H9 (cell line): ENCODE measurements at regions not wholly inside any gene's neighbourhood (a gene's known extent, or its start where the extent isn't known, plus 50 kb on each side); places are given as distances from the start of the nearest gene placed in this dataset.
"Not testable (repeated sequence)": the region's sequence is repeated elsewhere in the genome, so short reads cannot be mapped to it uniquely, and the experiment has no call there.

Experiments
- DNase-seq: peaks from one replicate; pipeline ENCODE4 v3.0.0-alpha.2; 2017
- H2AFZ ChIP-seq: one replicate; pipeline ENCODE4 v1.6.1; 2013; ENCODE audit warnings: mild to moderate bottlenecking, low read length, control low read depth, moderate library complexity
- H2AK5ac ChIP-seq: 2 replicates; pipeline ENCODE4 v1.6.1; 2013; ENCODE audit warnings: low read length, control low read depth, mixed read lengths; ENCODE audit not compliant: insufficient read length
- H2BK120ac ChIP-seq: one replicate; pipeline ENCODE4 v1.6.1; 2013; ENCODE audit warnings: low read depth, mild to moderate bottlenecking, low read length, control low read depth, inconsistent platforms; ENCODE audit not compliant: poor library complexity, severe bottlenecking
- H2BK12ac ChIP-seq: 2 replicates; pipeline ENCODE4 v1.6.1; 2013; ENCODE audit warnings: low read length, control low read depth, mixed read lengths, low read depth; ENCODE audit not compliant: insufficient read length
- H2BK15ac ChIP-seq: 2 replicates; pipeline ENCODE4 v1.6.1; 2013; ENCODE audit warnings: low read depth, low read length, control low read depth
- H2BK20ac ChIP-seq: one replicate; pipeline ENCODE4 v1.6.1; 2013; ENCODE audit warnings: low read depth, mild to moderate bottlenecking, low read length, control low read depth, inconsistent platforms; ENCODE audit not compliant: poor library complexity, severe bottlenecking
- H2BK5ac ChIP-seq: 2 replicates; pipeline ENCODE4 v1.6.1; 2013; ENCODE audit warnings: low read length, control low read depth, mixed read lengths; ENCODE audit not compliant: insufficient read length
- H3K14ac ChIP-seq: 2 replicates; pipeline ENCODE4 v1.6.1; 2013; ENCODE audit warnings: low read length, control low read depth; ENCODE audit not compliant: insufficient read depth
- H3K18ac ChIP-seq: 2 replicates; pipeline ENCODE4 v1.6.1; 2013; ENCODE audit warnings: low read depth, mild to moderate bottlenecking, mixed read lengths, low read length, control low read depth; ENCODE audit not compliant: insufficient read length
- H3K23ac ChIP-seq: 2 replicates; pipeline ENCODE4 v1.6.1; 2013; ENCODE audit warnings: low read length, control low read depth, mixed read lengths, low read depth; ENCODE audit not compliant: insufficient read length
- H3K23me2 ChIP-seq: 2 replicates; pipeline ENCODE4 v1.6.1; 2013; ENCODE audit warnings: low read depth, mild to moderate bottlenecking, mixed read lengths, low read length, control low read depth; ENCODE audit not compliant: insufficient read length, poor library complexity, severe bottlenecking
- H3K27ac ChIP-seq: 2 replicates; pipeline ENCODE4 v1.5.1; 2013; ENCODE audit warnings: low read length, control low read depth, mixed read lengths, low read depth; ENCODE audit not compliant: insufficient read length
- H3K27me3 ChIP-seq: 2 replicates; pipeline ENCODE4 v1.6.1; 2013; ENCODE audit warnings: low read length, control low read depth, inconsistent platforms; ENCODE audit not compliant: insufficient read depth
- H3K4ac ChIP-seq: 2 replicates; pipeline ENCODE4 v1.6.1; 2013; ENCODE audit warnings: low read depth, mild to moderate bottlenecking, control low read depth, inconsistent platforms, low read length, moderate library complexity
- H3K4me1 ChIP-seq: 2 replicates; pipeline ENCODE4 v1.6.1; 2013; ENCODE audit warnings: low read length, control low read depth, inconsistent platforms; ENCODE audit not compliant: insufficient read depth
- H3K4me2 ChIP-seq: 2 replicates; pipeline ENCODE4 v1.6.1; 2013; ENCODE audit warnings: low read length, control low read depth, mixed read lengths; ENCODE audit not compliant: insufficient read length, insufficient read depth
- H3K56ac ChIP-seq: 2 replicates; pipeline ENCODE4 v1.6.1; 2013; ENCODE audit warnings: low read depth, mild to moderate bottlenecking, mixed read lengths, low read length, control low read depth; ENCODE audit not compliant: insufficient read length
- H3K79me1 ChIP-seq: 2 replicates; pipeline ENCODE4 v1.6.1; 2013; ENCODE audit warnings: low read depth, mild to moderate bottlenecking, moderate library complexity, low read length, control low read depth, inconsistent platforms; ENCODE audit not compliant: insufficient read depth, poor library complexity, severe bottlenecking
- H3K79me2 ChIP-seq: 2 replicates; pipeline ENCODE4 v1.6.1; 2013; ENCODE audit warnings: low read length, control low read depth, inconsistent platforms; ENCODE audit not compliant: insufficient read depth
- H3K9ac ChIP-seq: 2 replicates; pipeline ENCODE4 v1.6.1; 2013; ENCODE audit warnings: low read length, control low read depth, mixed read lengths; ENCODE audit not compliant: insufficient read length; ENCODE audit errors: extremely low read depth
- H3K9me3 ChIP-seq: one replicate; pipeline ENCODE4 v1.6.1; 2013; ENCODE audit warnings: low read depth, low read length, inconsistent platforms; ENCODE audit not compliant: control insufficient read depth
- H3T11ph ChIP-seq: one replicate; pipeline ENCODE4 v1.6.1; 2013; ENCODE audit warnings: mild to moderate bottlenecking, low read length, control low read depth, inconsistent platforms
- H4K20me1 ChIP-seq: one replicate; pipeline ENCODE4 v1.6.1; 2013; ENCODE audit not compliant: control insufficient read depth, insufficient read length, insufficient read depth
- H4K5ac ChIP-seq: 2 replicates; pipeline ENCODE4 v1.6.1; 2013; ENCODE audit warnings: low read depth, mild to moderate bottlenecking, mixed read lengths, low read length, control low read depth; ENCODE audit not compliant: insufficient read length
- H4K8ac ChIP-seq: replicated peaks from 2 replicates; pipeline ENCODE4 v1.6.1; 2013; ENCODE audit warnings: low read length, control low read depth, mixed read lengths, low read depth; ENCODE audit not compliant: insufficient read length
- H4K91ac ChIP-seq: 2 replicates; pipeline ENCODE4 v1.6.1; 2013; ENCODE audit warnings: low read depth, mild to moderate bottlenecking, moderate library complexity, mixed read lengths, low read length, control low read depth; ENCODE audit not compliant: insufficient read length
- H3K27ac Mint-ChIP-seq, 3 experiments: 2 replicates in 2 of 3; 3 replicates in 1 of 3; pipeline ENCODE4 v1.8.0; 2020 to 2021; ENCODE audit warnings: mixed read lengths in 3 of 3, mild to moderate bottlenecking in 1 of 3, moderate library complexity in 1 of 3
- H3K27me3 Mint-ChIP-seq: 2 replicates; pipeline ENCODE4 v1.8.0; 2021; ENCODE audit warnings: low read depth, mild to moderate bottlenecking, moderate library complexity, mixed read lengths
- H3K36me3 Mint-ChIP-seq, 3 experiments: 2 replicates in 2 of 3; 3 replicates in 1 of 3; pipeline ENCODE4 v1.8.0; 2020 to 2021; ENCODE audit warnings: low read depth in 3 of 3, mixed read lengths in 3 of 3; ENCODE audit not compliant: insufficient read depth in 1 of 3
- H3K4me1 Mint-ChIP-seq, 2 experiments: 2 replicates each; pipeline ENCODE4 v1.8.0; 2020; ENCODE audit warnings: mixed read lengths in 2 of 2
- H3K4me3 Mint-ChIP-seq, 2 experiments: 2 replicates in 1 of 2; 3 replicates in 1 of 2; pipeline ENCODE4 v1.8.0; 2020 to 2021; ENCODE audit warnings: mild to moderate bottlenecking in 2 of 2, mixed read lengths in 2 of 2, moderate library complexity in 1 of 2
- H3K9me3 Mint-ChIP-seq, 2 experiments: 2 replicates in 1 of 2; 3 replicates in 1 of 2; pipeline ENCODE4 v1.8.0; 2020; ENCODE audit warnings: mild to moderate bottlenecking in 2 of 2, mixed read lengths in 2 of 2, moderate library complexity in 1 of 2
- WGBS: extraction: QIAGEN DNeasy Blood & Tissue Kit; methylation state at CpG from one replicate; pipeline ENCODE4 v1.1.7; 2013; ENCODE audit warnings: missing lambda C conversion rate, low lambda C conversion rate, mixed read lengths; ENCODE audit not compliant: insufficient read length; ENCODE audit errors: extremely low coverage; 5-methylcytosine and 5-hydroxymethylcytosine counted together

DNA sequence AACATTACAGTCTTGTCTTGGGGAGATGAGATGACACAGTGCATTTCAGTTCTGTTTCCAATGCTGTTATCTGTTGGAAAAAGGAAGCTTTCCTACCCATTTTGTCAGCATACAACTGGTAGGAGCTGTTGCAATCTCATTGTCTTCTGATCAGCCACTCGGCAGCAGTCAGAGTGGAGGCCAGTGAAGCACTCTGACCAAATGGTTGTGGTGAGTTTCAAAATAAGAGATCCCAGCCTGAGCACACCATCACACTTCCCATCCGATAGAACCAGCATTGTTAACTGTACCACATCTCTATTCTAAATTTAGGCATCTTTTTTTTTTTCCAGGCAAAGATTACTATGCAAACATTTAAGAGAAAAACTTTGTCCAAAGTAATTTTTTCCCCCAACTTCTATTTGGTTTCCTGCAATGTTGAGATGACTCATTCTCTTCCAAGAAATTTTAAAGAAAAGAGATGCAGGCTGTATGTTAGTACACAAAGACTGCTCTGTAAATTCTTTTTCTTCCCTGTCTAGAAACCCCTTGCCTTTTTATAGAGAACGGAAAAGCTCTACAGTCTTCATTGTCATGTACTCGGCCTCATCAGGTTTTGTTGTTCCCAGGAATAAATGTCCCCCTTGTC, 90.0 kb upstream of the IKBKE start:
- not testable (repeated sequence) for H3K27ac Mint-ChIP-seq, H2BK20ac ChIP-seq, H3K4me1 ChIP-seq, H3K9ac ChIP-seq, H4K5ac ChIP-seq, H3K56ac ChIP-seq, H3K27me3 ChIP-seq, H4K20me1 ChIP-seq, H3K79me1 ChIP-seq, H3K23me2 ChIP-seq, DNase-seq, H3K4ac ChIP-seq, H3K9me3 Mint-ChIP-seq, H3K79me2 ChIP-seq, H3K27me3 Mint-ChIP-seq, H3K36me3 Mint-ChIP-seq, H3K4me2 ChIP-seq, H3K23ac ChIP-seq, H2BK12ac ChIP-seq, H3K4me3 Mint-ChIP-seq, H4K91ac ChIP-seq, H3K4me1 Mint-ChIP-seq, H3K14ac ChIP-seq, H3K18ac ChIP-seq, H3K9me3 ChIP-seq, H2AFZ ChIP-seq, H2AK5ac ChIP-seq, H3K27ac ChIP-seq, H2BK120ac ChIP-seq, H4K8ac ChIP-seq, H2BK5ac ChIP-seq, H2BK15ac ChIP-seq, H3T11ph ChIP-seq
- WGBS = no CpG with 5 or more reads among the region's 4 CpGs

DNA sequence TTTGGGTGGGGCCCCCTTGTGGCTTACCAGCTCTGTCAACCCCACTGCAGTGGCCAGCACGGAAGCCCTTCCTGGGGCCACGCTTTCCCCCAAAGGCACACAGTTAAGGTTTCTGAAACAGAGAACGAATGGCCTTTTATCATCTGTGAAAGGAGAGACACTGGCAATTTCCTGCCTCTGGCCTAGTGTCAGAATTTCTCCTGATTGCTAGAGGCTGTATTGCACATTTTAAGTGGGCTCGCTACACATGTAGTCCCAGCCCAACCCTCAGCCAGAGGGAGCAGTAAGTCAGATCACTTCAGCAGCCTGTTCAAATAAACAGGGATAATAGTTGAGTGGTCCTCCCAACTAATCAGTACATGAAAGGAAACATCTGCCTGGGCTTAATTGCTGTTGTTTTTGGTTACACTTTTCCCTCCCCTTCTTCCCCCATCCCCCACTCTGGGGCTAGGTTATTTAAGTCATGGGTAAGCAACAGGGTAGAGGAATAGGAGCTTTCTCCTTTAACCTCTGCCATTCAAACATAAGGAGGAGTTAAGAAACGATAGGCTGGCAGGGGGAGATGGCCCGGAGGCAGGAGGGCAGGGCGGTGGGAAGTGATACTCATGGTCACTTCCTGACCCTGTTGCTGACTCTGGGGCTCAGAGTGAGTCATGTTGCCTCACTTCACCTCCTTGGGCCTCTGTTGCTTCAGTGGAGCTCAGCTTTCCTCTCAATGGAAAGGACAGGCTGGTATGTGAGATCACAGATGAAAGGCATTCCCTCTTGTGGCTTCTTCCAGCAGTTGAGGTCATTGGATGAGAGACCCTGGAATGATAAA, 89.3 kb upstream of the IKBKE start:
- H3K27ac Mint-ChIP-seq, H3K4me1 Mint-ChIP-seq, H4K20me1 ChIP-seq: not testable (repeated sequence)

More for the DNA sequence above, 89.3 kb upstream of the IKBKE start:
- H3K23ac ChIP-seq, H4K5ac ChIP-seq, H3K79me2 ChIP-seq, H3K9ac ChIP-seq, H3K36me3 Mint-ChIP-seq, H3K14ac ChIP-seq, H3K4me1 ChIP-seq, H3K4ac ChIP-seq, H2BK12ac ChIP-seq, H3K23me2 ChIP-seq, H3K27me3 Mint-ChIP-seq, H3K9me3 ChIP-seq, H2BK5ac ChIP-seq, H3K4me2 ChIP-seq, H3K27ac ChIP-seq, H3K79me1 ChIP-seq, H3K27me3 ChIP-seq, H2BK15ac ChIP-seq, H2BK120ac ChIP-seq, H3K9me3 Mint-ChIP-seq, H2AFZ ChIP-seq, H4K8ac ChIP-seq, H2AK5ac ChIP-seq, H2BK20ac ChIP-seq, H4K91ac ChIP-seq, H3K18ac ChIP-seq, H3K4me3 Mint-ChIP-seq, H3K56ac ChIP-seq, H3T11ph ChIP-seq: not testable (repeated sequence)
- DNase-seq = peak; percentile 29
- WGBS = no CpG with 5 or more reads among the region's 7 CpGs
